B cell (primary cell): ENCODE measurements at regions not wholly inside any gene's neighbourhood (a gene's known extent, or its start where the extent isn't known, plus 50 kb on each side); places are given as distances from the start of the nearest gene placed in this dataset.

Source experiments
- ATAC-seq: fragments of 200-7000 bp; cut with Tn5 transposase; one replicate; pipeline ENCODE4 v1.10.0; 2021; ENCODE audit warnings: low read depth, mild to moderate bottlenecking, moderate number of reproducible peaks, moderate library complexity
- CTCF ChIA-PET: fragments of 350-600 bp; sonication (Branson Sonifier 250); formaldehyde crosslinking; loops from one replicate; lab custom pipeline; 2021; ENCODE audit warnings: antibody characterized with exemption, inconsistent platforms; lab: Charles Lee
- POLR2A ChIA-PET: fragments of 350-600 bp; sonication (Branson Sonifier 250); formaldehyde crosslinking; loops from one replicate; lab custom pipeline; 2021; ENCODE audit warnings: antibody characterized with exemption; lab: Charles Lee
- DNase-seq: peaks from one replicate; pipeline ENCODE4 v3.0.0; 2013
- H2AFZ ChIP-seq: 2 replicates; pipeline ENCODE4 v1.6.1; 2012; ENCODE audit warnings: mild to moderate bottlenecking, low read depth, low read length; ENCODE audit not compliant: insufficient read depth, poor library complexity, severe bottlenecking
- H3K27ac ChIP-seq, 2 donors: 1 replicate in 1 of 2; 2 replicates in 1 of 2; pipeline ENCODE4 v1.5.1; 2012 to 2013; ENCODE audit warnings: low read length in 2 of 2, mild to moderate bottlenecking in 2 of 2, moderate library complexity in 1 of 2
- H3K27me3 ChIP-seq, 4 experiments: fragments of 200-600 bp in 1 of 4; sonication (generic) in 1 of 4; replicated peaks in 1 of 4; 1 replicate in 2 of 4; 2 replicates in 2 of 4; pipeline versions ENCODE4 v1.6.1 to v1.7.0; 2013 to 2016; ENCODE audit warnings: low read length in 3 of 4, mild to moderate bottlenecking in 2 of 4, mixed read lengths in 1 of 4, moderate library complexity in 1 of 4; ENCODE audit not compliant: insufficient read depth in 4 of 4, control insufficient read depth in 3 of 4; ENCODE audit errors: control extremely low read depth in 1 of 4
- H3K36me3 ChIP-seq, 2 experiments: replicated peaks in 1 of 2; 1 replicate in 1 of 2; 2 replicates in 1 of 2; pipeline versions ENCODE4 v1.6.1 to v1.7.1; 2013; ENCODE audit warnings: low read length in 1 of 2; ENCODE audit not compliant: insufficient read depth in 2 of 2, control insufficient read depth in 1 of 2; ENCODE audit errors: control extremely low read depth in 1 of 2, extremely low read depth in 1 of 2
- H3K4me1 ChIP-seq, 2 donors: fragments of 200-600 bp in 1 of 2; sonication (generic) in 1 of 2; 1 replicate in 1 of 2; 2 replicates in 1 of 2; pipeline versions ENCODE4 v1.5.1 to v1.6.1; 2013 to 2017; ENCODE audit warnings: low read length in 2 of 2; ENCODE audit not compliant: control insufficient read depth in 2 of 2, insufficient read depth in 2 of 2
- H3K4me2 ChIP-seq: replicated peaks from 2 replicates; pipeline ENCODE3; 2012; ENCODE audit warnings: mild to moderate bottlenecking, low read depth, low read length; ENCODE audit not compliant: poor library complexity, severe bottlenecking
- H3K4me3 ChIP-seq, 5 experiments: fragments of 200-600 bp in 1 of 5; sonication (generic) in 1 of 5; 1 replicate in 3 of 5; 2 replicates in 2 of 5; pipeline versions ENCODE4 v1.5.1 to v1.7.0; 2011 to 2016; ENCODE audit warnings: low read length in 4 of 5, mild to moderate bottlenecking in 4 of 5, low read depth in 2 of 5, control low read depth in 1 of 5, moderate library complexity in 1 of 5; ENCODE audit not compliant: insufficient read depth in 1 of 5; ENCODE audit errors: control extremely low read depth in 1 of 5, extremely low read depth in 1 of 5
- H3K79me2 ChIP-seq: fragments of 200-600 bp; sonication (generic); one replicate; pipeline ENCODE4 v1.6.0; 2016; ENCODE audit warnings: low read length; ENCODE audit not compliant: control insufficient read depth, insufficient read depth
- H3K9ac ChIP-seq: fragments of 200-600 bp; sonication (generic); 2 replicates; pipeline ENCODE4 v1.6.1; 2017; ENCODE audit warnings: mild to moderate bottlenecking, low read length, moderate library complexity
- H3K9me3 ChIP-seq, 3 donors: one replicate each; pipeline versions ENCODE4 v1.6.1 to v1.7.1; 2013; ENCODE audit warnings: low read length in 2 of 3; ENCODE audit not compliant: control insufficient read depth in 2 of 3, insufficient read depth in 1 of 3; ENCODE audit errors: control extremely low read depth in 1 of 3
- H4K20me1 ChIP-seq: 2 replicates; pipeline ENCODE4 v1.6.0; 2012; ENCODE audit warnings: mild to moderate bottlenecking, low read length; ENCODE audit not compliant: insufficient read depth, control insufficient read depth, poor library complexity, severe bottlenecking
- H3K27ac Mint-ChIP-seq: one replicate; pipeline ENCODE4 v1.8.0; 2021; ENCODE audit warnings: mixed read lengths
- H3K27me3 Mint-ChIP-seq: one replicate; pipeline ENCODE4 v1.8.0; 2021; ENCODE audit warnings: mixed read lengths
- H3K4me1 Mint-ChIP-seq: one replicate; pipeline ENCODE4 v1.8.0; 2021; ENCODE audit warnings: mixed read lengths
- H3K4me3 Mint-ChIP-seq: one replicate; pipeline ENCODE4 v1.8.0; 2021; ENCODE audit warnings: mixed read lengths
- H3K9me3 Mint-ChIP-seq: one replicate; pipeline ENCODE4 v1.8.0; 2022; ENCODE audit warnings: mixed read lengths; ENCODE audit not compliant: insufficient read depth
- CTCF ChIP-seq: fragments of 200-600 bp; IDR thresholded peaks from one replicate; pipeline ENCODE4 v1.8.0; 2022; ENCODE audit warnings: antibody characterized with exemption, mild to moderate bottlenecking
- EZH2 ChIP-seq: IDR thresholded peaks from 2 replicates; pipeline ENCODE4 v1.6.1; 2012; ENCODE audit warnings: borderline replicate concordance, low read depth, mild to moderate bottlenecking, moderate library complexity, low read length; ENCODE audit not compliant: insufficient read depth, poor library complexity, severe bottlenecking
- WGBS: methylation state at CpG from one replicate; pipeline ENCODE4 v1.1.5; 2013; ENCODE audit warnings: missing lambda C conversion rate; ENCODE audit not compliant: insufficient coverage; 5-methylcytosine and 5-hydroxymethylcytosine counted together
- intact Hi-C: fragments of 100-400 bp; cut with micrococcal nuclease; formaldehyde crosslinking; loops from one replicate; pipeline ENCODE4 v1.10.0; 2022

- Mint-ChIP-seq H3K4me3 (no peak overlapping the region), H3K27ac (no peak overlapping the region), H3K27me3 (peaks cover 6% of the 10 kb centered on the region), H3K9me3 (no peaks in the 10 kb centered on the region), H3K4me1 (peaks cover 3% of the 10 kb centered on the region)
- Histone ChIP-seq H3K4me2 (no peak overlapping the region), H3K36me3 (no peaks in the 10 kb centered on the region), H2AFZ (no peak overlapping the region), H3K27ac (no peak overlapping the region), H3K9me3 (peaks cover 0 to 23% (median 3%) of the 10 kb centered on the region in 3 donors), H3K4me3 (no peak overlapping the region), H3K4me1 (no peaks in the 10 kb centered on the region), H3K9ac (no peak overlapping the region), H3K27me3 (peaks cover 0 to 8% (median 2%) of the 10 kb centered on the region in 4 experiments), H3K79me2 (no peaks in the 10 kb centered on the region), H4K20me1 (no peaks in the 10 kb centered on the region)
- no peak for DNase-seq
- intact Hi-C loops, result no loop called here
- ATAC-seq, result no peak
- WGBS, result 57% methylated on average over 1 of the region's 4 CpGs
- no peak for TF ChIP-seq EZH2
- ChIA-PET CTCF (no interaction called here), POLR2A (no interaction called here)
Measured at GRCh38 chr12:124666722-124667259, 99.4 kb upstream of the NCOR2 start.

GRCh38 chr12:124665511-124665910 lies 98.1 kb upstream of the NCOR2 start:
- TF ChIP-seq EZH2 (no peak), CTCF (no peak)
- Histone ChIP-seq H3K79me2 (no peaks in the 10 kb centered on the region), H2AFZ (no peak overlapping the region), H3K9ac (no peak overlapping the region), H3K27ac (no peak overlapping the region), H3K4me2 (no peak overlapping the region), H3K27me3 (peaks cover 0 to 10% (median 2%) of the 10 kb centered on the region in 4 experiments), H3K4me3 (no peak overlapping the region), H3K4me1 (no peaks in the 10 kb centered on the region), H4K20me1 (no peaks in the 10 kb centered on the region), H3K9me3 (peaks cover 0 to 28% (median 3%) of the 10 kb centered on the region in 3 donors), H3K36me3 (no peaks in the 10 kb centered on the region)
- H3K4me1 Mint-ChIP-seq, result peaks cover 3% of the 10 kb centered on the region
- ChIA-PET CTCF (no interaction called here), POLR2A (no interaction called here)
- ATAC-seq, result no peak
- H3K4me3 Mint-ChIP-seq, result no peak overlapping the region
- no CpG with 5 or more reads among the region's 1 CpG for WGBS
- H3K9me3 Mint-ChIP-seq, result no peaks in the 10 kb centered on the region
- DNase-seq, result no peak
- no peak overlapping the region for H3K27ac Mint-ChIP-seq
- peaks cover 6% of the 10 kb centered on the region for H3K27me3 Mint-ChIP-seq
- intact Hi-C loops, result no loop called here
